GM23338 (cell line): ENCODE measurements at regions not wholly inside any gene's neighbourhood (a gene's known extent, or its start where the extent isn't known, plus 50 kb on each side); places are given as distances from the start of the nearest gene placed in this dataset.

Experiments
- ATAC-seq: fragments of 200-7000 bp; cut with Tn5 transposase; 3 replicates; pipeline ENCODE4 v1.9.1; 2020
- DNase-seq: peaks from one replicate; pipeline ENCODE4 v3.0.0-alpha.2; 2015; ENCODE audit warnings: low spot score
- H2AFZ ChIP-seq: fragments of 200-600 bp; sonication (generic); 2 replicates; pipeline ENCODE4 v1.8.0; 2016; ENCODE audit warnings: antibody characterized with exemption, mild to moderate bottlenecking, moderate library complexity
- H3F3A ChIP-seq: fragments of 200-600 bp; sonication (generic); replicated peaks from 2 replicates; pipeline ENCODE4 v1.8.0; 2017; ENCODE audit warnings: antibody characterized with exemption, mixed run types, low read depth
- H3K27ac ChIP-seq: fragments of 200-600 bp; sonication (generic); 2 replicates; pipeline ENCODE4 v1.6.1; 2016; ENCODE audit warnings: low read depth
- H3K27me3 ChIP-seq: fragments of 200-600 bp; sonication (generic); 2 replicates; pipeline ENCODE4 v1.8.0; 2016; ENCODE audit warnings: mild to moderate bottlenecking, mixed run types, moderate library complexity; ENCODE audit not compliant: insufficient read depth
- H3K36me3 ChIP-seq: fragments of 200-600 bp; sonication (generic); 2 replicates; pipeline ENCODE4 v1.8.0; 2016; ENCODE audit warnings: mild to moderate bottlenecking; ENCODE audit not compliant: insufficient read depth
- H3K4me1 ChIP-seq: fragments of 200-600 bp; sonication (generic); 2 replicates; pipeline ENCODE4 v1.8.0; 2016; ENCODE audit warnings: mild to moderate bottlenecking, moderate library complexity; ENCODE audit not compliant: insufficient read depth
- H3K4me2 ChIP-seq: fragments of 200-600 bp; sonication (generic); 2 replicates; pipeline ENCODE4 v1.7.1; 2017; ENCODE audit warnings: mixed run types
- H3K4me3 ChIP-seq: fragments of 200-600 bp; sonication (generic); 2 replicates; pipeline ENCODE4 v1.6.1; 2016; ENCODE audit warnings: mixed run types
- H3K79me2 ChIP-seq: fragments of 200-600 bp; sonication (generic); replicated peaks from 2 replicates; pipeline ENCODE4 v1.8.0; 2017; ENCODE audit warnings: mild to moderate bottlenecking; ENCODE audit not compliant: insufficient read depth
- H3K9me2 ChIP-seq: fragments of 200-600 bp; sonication (generic); 2 replicates; pipeline ENCODE4 v1.8.0; 2017; ENCODE audit not compliant: insufficient read depth
- H4K20me1 ChIP-seq: fragments of 200-600 bp; sonication (generic); replicated peaks from 2 replicates; pipeline ENCODE4 v1.8.0; 2017; ENCODE audit warnings: mild to moderate bottlenecking; ENCODE audit not compliant: insufficient read depth
- H3K27ac Mint-ChIP-seq: 2 replicates; pipeline ENCODE4 v1.8.0; 2020; ENCODE audit warnings: inconsistent platforms, mild to moderate bottlenecking, moderate library complexity, mixed read lengths
- H3K27me3 Mint-ChIP-seq: 3 replicates; pipeline ENCODE4 v1.8.0; 2022; ENCODE audit warnings: low read depth, mild to moderate bottlenecking, moderate library complexity, mixed read lengths, inconsistent platforms; ENCODE audit not compliant: insufficient read depth, poor library complexity
- H3K36me3 Mint-ChIP-seq: 3 replicates; pipeline ENCODE4 v1.8.0; 2021; ENCODE audit warnings: low read depth, mild to moderate bottlenecking, inconsistent platforms, moderate library complexity, mixed read lengths
- H3K4me1 Mint-ChIP-seq: 3 replicates; pipeline ENCODE4 v1.8.0; 2020; ENCODE audit warnings: mild to moderate bottlenecking, inconsistent platforms, mixed read lengths
- H3K4me3 Mint-ChIP-seq: 3 replicates; pipeline ENCODE4 v1.8.0; 2021; ENCODE audit warnings: moderate library complexity, mild to moderate bottlenecking, inconsistent platforms, mixed read lengths
- H3K9me3 Mint-ChIP-seq: 3 replicates; pipeline ENCODE4 v1.8.0; 2020; ENCODE audit warnings: moderate library complexity, mild to moderate bottlenecking, inconsistent platforms, mixed read lengths
- CREB1 ChIP-seq: fragments of 250-450 bp; sonication (Bioruptor Pico); IDR thresholded peaks from 2 replicates; pipeline ENCODE4 v1.5.0; 2020; ENCODE audit warnings: low read depth, mild to moderate bottlenecking, moderate library complexity
- CTCF ChIP-seq, 2 experiments: fragments of 200-600 bp in 1 of 2; sonication (generic) in 1 of 2; conservative IDR thresholded peaks; 2 replicates each; pipeline versions ENCODE4 v1.5.1 to v1.6.1; 2016 to 2017; ENCODE audit warnings: antibody characterized with exemption in 2 of 2, low read depth in 2 of 2, mild to moderate bottlenecking in 2 of 2, moderate library complexity in 1 of 2
- ETS1 ChIP-seq: IDR thresholded peaks from 2 replicates; pipeline ENCODE4 v1.6.1; 2016; ENCODE audit warnings: antibody characterized with exemption
- EZH2 ChIP-seq: fragments of 200-600 bp; sonication (generic); IDR thresholded peaks from one replicate; pipeline ENCODE4 v1.8.0; 2017; ENCODE audit warnings: antibody characterized with exemption, mild to moderate bottlenecking, low read depth; ENCODE audit not compliant: unreplicated experiment
- EZH2phosphoT487 ChIP-seq: fragments of 200-600 bp; sonication (generic); IDR thresholded peaks from one replicate; pipeline ENCODE4 v1.8.1; 2018; ENCODE audit warnings: antibody characterized with exemption; ENCODE audit not compliant: unreplicated experiment
- JUNB ChIP-seq: IDR thresholded peaks from one replicate; pipeline ENCODE4 v1.6.1; 2016; ENCODE audit warnings: antibody characterized with exemption; ENCODE audit not compliant: unreplicated experiment
- NANOG ChIP-seq: IDR thresholded peaks from 2 replicates; pipeline ENCODE4 v1.6.1; 2016; ENCODE audit warnings: antibody characterized with exemption, borderline replicate concordance
- POLR2AphosphoS5 ChIP-seq: IDR thresholded peaks from 2 replicates; pipeline ENCODE4 v1.6.1; 2016; ENCODE audit warnings: antibody characterized with exemption, low read depth
- REST ChIP-seq: IDR thresholded peaks from one replicate; pipeline ENCODE4 v1.6.1; 2018; ENCODE audit warnings: antibody characterized with exemption; ENCODE audit not compliant: unreplicated experiment
- STAT1 ChIP-seq: IDR thresholded peaks from one replicate; pipeline ENCODE4 v1.6.1; 2016; ENCODE audit warnings: antibody characterized with exemption; ENCODE audit not compliant: unreplicated experiment
- ZNF114 ChIP-seq: fragments of 250-450 bp; sonication (Bioruptor Pico); IDR thresholded peaks from 2 replicates; pipeline ENCODE4 v1.5.0; 2020; ENCODE audit warnings: mild to moderate bottlenecking, moderate library complexity
- ZNF331 ChIP-seq: fragments of 250-450 bp; sonication (Bioruptor Pico); IDR thresholded peaks from 2 replicates; pipeline ENCODE4 v1.5.0; 2020; ENCODE audit warnings: low read depth, mild to moderate bottlenecking, moderate library complexity
- ZNF462 ChIP-seq: fragments of 250-450 bp; sonication (Bioruptor Pico); IDR thresholded peaks from 2 replicates; pipeline ENCODE4 v1.5.0; 2020; ENCODE audit warnings: mild to moderate bottlenecking, moderate library complexity

- Histone ChIP-seq H3K27ac (no peak overlapping the region), H3K9me2 (no peaks in the 10 kb centered on the region; the same call in 1 of the 2 replicates), H3K4me3 (no peak overlapping the region), H3K4me2 (no peak overlapping the region), H3K36me3 (no peaks in the 10 kb centered on the region), H4K20me1 (no peaks in the 10 kb centered on the region), H2AFZ (no peak overlapping the region), H3K4me1 (no peaks in the 10 kb centered on the region), H3K27me3 (no peaks in the 10 kb centered on the region), H3F3A (no peaks in the 10 kb centered on the region), H3K79me2 (no peaks in the 10 kb centered on the region)
- no peaks in the 10 kb centered on the region for H3K9me3 Mint-ChIP-seq
- ATAC-seq (no peak), DNase-seq (no peak)
- no peak for TF ChIP-seq CTCF (conservative IDR thresholded peaks at IDR 0.05; ENCODE audit: low read depth in 2 of 2)
- TF ChIP-seq EZH2: no peak
- no peak for TF ChIP-seq ZNF462
- no peak for TF ChIP-seq POLR2AphosphoS5
- TF ChIP-seq ETS1: no peak
- no peak for TF ChIP-seq EZH2phosphoT487
- TF ChIP-seq JUNB: no peak
- no peak for TF ChIP-seq REST
- TF ChIP-seq ZNF331 (CRISPR knock-in tag): no peak
- TF ChIP-seq STAT1: no peak
- no peak for TF ChIP-seq ZNF114
- TF ChIP-seq NANOG: no peak
- no peak for TF ChIP-seq CREB1 (CRISPR knock-in tag)
- H3K27ac Mint-ChIP-seq: no peak overlapping the region
- no peaks in the 10 kb centered on the region for H3K4me1 Mint-ChIP-seq
- H3K4me3 Mint-ChIP-seq: no peak overlapping the region
- H3K36me3 Mint-ChIP-seq: no peaks in the 10 kb centered on the region
- no peaks in the 10 kb centered on the region for H3K27me3 Mint-ChIP-seq
Measured at GRCh38 chr11:21948876-21949275, 244.0 kb upstream of the ANO5 start.
